GM12872 (cell line): ENCODE measurements at regions not wholly inside any gene's neighbourhood (a gene's known extent, or its start where the extent isn't known, plus 50 kb on each side); places are given as distances from the start of the nearest gene placed in this dataset.

Source experiments
- CTCF ChIP-seq: IDR thresholded peaks from 3 replicates; pipeline ENCODE4 v1.5.1; 2011; ENCODE audit warnings: low read depth, mild to moderate bottlenecking, low read length, moderate library complexity; ENCODE audit not compliant: insufficient read depth

- TF ChIP-seq CTCF, result no peak
Observed at GRCh38 chr13:64087624-64088023, 2672.0 kb upstream of the PCDH20 start.

DNA sequence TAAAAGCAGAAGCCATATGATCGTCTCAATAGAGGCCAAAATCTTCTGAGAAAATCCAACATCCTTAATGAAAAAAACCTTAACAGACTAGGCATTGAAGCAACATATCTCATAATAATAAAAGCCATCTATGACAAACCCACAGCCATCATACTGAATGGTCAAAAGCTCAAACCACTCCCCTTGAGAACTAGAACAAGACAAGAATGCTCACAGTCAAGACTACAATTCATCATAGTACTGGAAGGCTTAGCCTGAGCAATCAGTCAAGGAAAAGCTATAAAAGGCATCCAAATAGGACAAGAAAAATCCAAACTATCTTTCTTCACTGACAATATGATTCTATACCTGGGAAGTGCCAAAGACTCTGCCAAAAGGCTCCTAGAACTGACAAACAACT, 2668.2 kb upstream of the PCDH20 start:
- no peak for TF ChIP-seq CTCF

GRCh38 chr13:64083396-64083795, 2667.7 kb upstream of the PCDH20 start:
- TF ChIP-seq CTCF, result no peak

DNA sequence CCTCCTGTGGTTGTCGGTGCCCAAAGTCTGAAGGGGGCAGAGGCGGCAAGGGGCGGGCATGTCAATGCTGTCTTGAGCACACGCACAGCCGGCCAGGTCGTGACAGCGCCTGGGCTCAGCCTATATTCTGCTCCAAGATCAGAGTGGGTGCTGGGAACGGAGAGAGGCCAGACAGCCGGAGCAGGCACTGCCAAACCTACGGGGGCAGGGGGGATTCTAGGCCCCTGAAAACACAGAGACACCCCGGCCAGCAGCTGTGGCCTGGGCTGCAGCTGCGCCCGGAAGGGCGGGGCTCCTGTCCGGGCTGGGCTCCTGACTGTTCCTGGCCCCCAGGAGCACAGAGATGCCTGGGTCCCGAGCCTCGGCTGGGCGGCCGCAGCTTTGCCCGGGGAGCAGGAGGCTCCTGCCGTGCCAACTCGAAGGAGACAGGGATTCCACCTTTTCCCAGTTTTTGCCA, 2662.9 kb upstream of the PCDH20 start:
- no peak for TF ChIP-seq CTCF

- no peak for TF ChIP-seq CTCF
Observed at GRCh38 chr13:64078025-64078424, 2662.4 kb upstream of the PCDH20 start.

DNA sequence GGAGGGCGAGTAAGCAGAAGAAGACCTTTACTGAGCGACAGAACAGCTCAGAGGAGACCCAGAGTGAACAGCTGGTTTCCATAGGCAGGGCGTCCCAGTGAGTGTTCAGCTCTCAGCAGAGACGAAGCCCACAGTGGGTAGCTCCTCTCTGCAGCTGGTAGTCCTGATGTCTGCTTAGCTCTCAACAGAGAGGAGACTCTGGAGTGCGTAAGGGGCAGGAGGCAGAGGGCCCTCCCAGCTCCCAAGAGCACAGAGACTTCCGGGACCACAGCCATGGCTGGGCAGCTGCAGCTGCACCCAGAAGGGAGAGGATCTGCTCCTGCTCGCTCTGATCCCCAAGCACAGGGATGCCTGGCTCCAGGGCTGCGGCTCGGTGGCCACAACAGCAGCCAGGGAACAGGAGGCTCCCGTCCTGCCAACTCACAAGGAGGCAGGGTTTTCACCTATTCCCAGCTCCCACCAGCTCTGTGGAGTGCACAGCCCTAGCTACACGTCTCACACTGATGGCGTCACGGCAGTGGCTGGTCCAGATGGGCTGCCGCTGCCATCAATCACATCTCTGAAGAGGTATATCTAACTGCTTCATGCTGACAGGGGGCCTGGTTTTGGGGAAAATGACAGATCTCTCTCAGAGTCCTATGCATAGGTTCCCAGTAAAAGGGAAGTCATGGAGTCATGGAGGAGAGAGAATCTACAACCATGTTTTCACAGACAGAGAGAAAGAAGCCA, 2660.1 kb upstream of the PCDH20 start:
- no peak for TF ChIP-seq CTCF

DNA sequence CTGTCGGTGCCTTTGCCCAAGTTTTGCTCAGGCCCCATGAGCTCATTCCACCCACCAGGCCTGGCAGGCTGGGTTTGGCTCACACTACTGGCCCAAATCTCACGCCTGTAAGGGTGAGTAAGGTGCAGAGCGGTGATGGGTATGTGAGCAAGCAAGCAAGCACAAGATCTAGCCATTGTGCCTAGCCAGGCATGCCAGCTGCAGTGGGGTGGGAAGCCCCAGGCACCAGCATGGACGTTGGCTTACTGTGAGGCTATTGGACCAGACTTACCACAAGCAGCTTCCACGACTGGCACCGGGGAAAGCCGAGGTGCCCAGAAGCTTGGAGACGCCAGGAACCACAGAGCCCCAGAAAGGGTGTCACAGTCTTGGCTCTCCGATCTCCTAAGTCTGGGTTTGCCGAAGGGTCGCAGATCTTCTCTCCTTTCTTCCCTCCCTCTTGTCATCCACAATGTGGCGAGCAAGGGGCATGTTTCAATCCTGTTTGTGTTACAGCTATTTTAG, 2659.4 kb upstream of the PCDH20 start:
- no peak for TF ChIP-seq CTCF

GRCh38 chr13:64073203-64073602, 2657.6 kb upstream of the PCDH20 start:
- TF ChIP-seq CTCF, result no peak
